Coronary artery (tissue), 2 donors: ENCODE measurements at regions not wholly inside any gene's neighbourhood (a gene's known extent, or its start where the extent isn't known, plus 50 kb on each side); places are given as distances from the start of the nearest gene placed in this dataset.

Experiments used
- DNase-seq: peaks from one replicate; pipeline ENCODE4 v3.0.0-alpha.2; 2017; ENCODE audit warnings: low spot score
- H3K27ac ChIP-seq, 2 donors: fragments of 200-600 bp; sonication (generic); one replicate each; pipeline ENCODE4 v1.5.1; 2016 to 2019
- H3K4me3 ChIP-seq: fragments of 200-600 bp; sonication (generic); 2 replicates; pipeline ENCODE4 v1.5.1; 2016; ENCODE audit warnings: mild to moderate bottlenecking, moderate library complexity
- TF ChIP-seq, protein P1 (sequence below): fragments of 200-600 bp; sonication (generic); IDR thresholded peaks from one replicate; pipeline ENCODE4 v1.5.1; 2019; ENCODE audit warnings: antibody characterized with exemption

DNA sequence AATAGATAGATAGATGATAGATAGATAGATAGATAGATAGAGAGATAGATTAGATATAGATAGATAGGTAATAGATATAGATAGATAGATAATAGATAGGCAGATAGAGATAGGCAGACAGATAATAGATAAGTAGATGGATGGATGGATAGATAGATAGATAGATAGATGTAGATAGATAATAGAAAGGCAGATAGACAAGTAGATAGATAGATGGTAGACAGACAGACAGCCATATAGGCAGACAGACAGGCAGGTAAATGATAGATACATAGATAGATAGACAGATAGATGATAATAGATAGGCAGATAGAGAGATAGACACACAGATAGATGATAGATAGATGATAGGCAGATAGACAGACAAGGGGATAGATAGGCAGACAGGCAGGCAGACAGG, 191.4 kb upstream of the TNRC6C start:
- TF ChIP-seq, protein P1, sequence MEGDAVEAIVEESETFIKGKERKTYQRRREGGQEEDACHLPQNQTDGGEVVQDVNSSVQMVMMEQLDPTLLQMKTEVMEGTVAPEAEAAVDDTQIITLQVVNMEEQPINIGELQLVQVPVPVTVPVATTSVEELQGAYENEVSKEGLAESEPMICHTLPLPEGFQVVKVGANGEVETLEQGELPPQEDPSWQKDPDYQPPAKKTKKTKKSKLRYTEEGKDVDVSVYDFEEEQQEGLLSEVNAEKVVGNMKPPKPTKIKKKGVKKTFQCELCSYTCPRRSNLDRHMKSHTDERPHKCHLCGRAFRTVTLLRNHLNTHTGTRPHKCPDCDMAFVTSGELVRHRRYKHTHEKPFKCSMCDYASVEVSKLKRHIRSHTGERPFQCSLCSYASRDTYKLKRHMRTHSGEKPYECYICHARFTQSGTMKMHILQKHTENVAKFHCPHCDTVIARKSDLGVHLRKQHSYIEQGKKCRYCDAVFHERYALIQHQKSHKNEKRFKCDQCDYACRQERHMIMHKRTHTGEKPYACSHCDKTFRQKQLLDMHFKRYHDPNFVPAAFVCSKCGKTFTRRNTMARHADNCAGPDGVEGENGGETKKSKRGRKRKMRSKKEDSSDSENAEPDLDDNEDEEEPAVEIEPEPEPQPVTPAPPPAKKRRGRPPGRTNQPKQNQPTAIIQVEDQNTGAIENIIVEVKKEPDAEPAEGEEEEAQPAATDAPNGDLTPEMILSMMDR: no peak
- no peak overlapping the region for H3K4me3 ChIP-seq
- no peak overlapping the region for H3K27ac ChIP-seq
- no peak for DNase-seq

DNA sequence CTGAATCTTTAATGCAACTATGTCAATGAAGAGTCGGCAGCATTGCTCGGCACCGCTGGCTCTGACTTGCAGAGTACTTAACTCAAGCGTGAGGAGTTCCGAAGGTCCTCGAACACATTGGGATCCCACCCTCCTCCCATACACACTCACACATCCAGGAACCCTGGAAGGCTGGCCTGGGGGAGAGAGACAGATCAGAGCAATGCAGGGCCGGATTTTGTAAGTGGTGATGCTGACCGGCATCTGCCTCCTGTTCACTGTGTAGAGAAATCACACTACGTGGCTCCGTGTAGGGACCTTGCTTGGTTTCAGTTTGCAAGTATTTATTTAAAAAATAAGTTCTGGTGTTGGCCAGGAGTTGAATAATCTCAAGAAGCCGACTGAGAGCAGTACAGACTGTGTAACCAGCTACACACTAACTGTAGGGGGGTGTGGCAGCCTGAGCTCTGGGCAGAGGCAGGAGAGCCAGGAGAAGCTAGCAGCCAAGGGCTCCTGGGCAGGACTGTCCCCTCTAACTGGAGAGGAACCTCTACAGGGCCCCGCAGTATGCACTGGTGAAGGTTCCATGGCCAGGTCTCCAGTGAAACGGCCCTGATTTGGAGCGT, 190.2 kb upstream of the TNRC6C start:
- TF ChIP-seq, protein P1: no peak
- peak overlapping the region; percentile 21 for H3K4me3 ChIP-seq
- DNase-seq: no peak
- H3K27ac ChIP-seq: no peak overlapping the region

DNA sequence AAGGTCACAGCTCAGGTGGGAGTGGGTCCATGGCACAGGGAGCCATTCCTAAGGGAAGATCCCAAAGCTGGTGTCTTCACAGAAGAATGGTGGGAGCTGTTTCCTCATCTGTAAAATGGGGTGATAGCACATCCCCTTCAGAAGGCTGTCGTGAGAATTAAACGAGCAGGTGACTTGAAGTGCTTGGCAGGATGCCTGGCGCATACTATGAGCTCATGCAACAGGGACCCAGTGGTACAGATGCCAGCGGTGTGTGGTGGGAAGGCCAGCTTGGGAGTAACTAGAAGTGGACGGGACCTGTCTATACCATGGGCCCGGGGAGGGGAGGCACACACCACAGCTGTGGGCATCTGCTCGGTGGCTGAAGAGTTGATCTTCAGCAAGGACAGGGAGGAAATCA, 189.3 kb upstream of the TNRC6C start:
- TF ChIP-seq, protein P1: no peak
- DNase-seq: no peak

DNA sequence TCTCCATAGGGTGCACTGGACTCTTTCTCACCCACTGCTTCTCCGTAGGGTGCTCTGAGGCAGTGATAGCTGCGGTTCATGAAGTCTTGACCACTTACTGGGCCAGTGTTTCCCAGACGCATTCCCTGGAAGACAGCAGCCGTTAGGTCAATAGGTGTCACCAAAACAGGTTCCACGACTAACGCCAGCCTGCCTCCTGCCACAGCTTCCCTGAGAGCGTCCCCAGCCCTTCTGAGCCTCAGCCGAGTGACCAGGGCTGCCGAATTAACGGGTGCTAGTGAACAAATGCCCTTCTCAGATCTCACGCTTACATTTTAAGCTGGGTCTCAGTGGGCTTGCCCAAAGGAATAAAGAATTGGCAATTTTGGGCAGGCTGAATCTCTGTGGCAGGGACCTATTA, 188.7 kb upstream of the TNRC6C start:
- Histone ChIP-seq H3K27ac (no peak overlapping the region), H3K4me3 (no peak overlapping the region)
- no peak for DNase-seq
- TF ChIP-seq, protein P1: no peak

More for the DNA sequence above, 189.3 kb upstream of the TNRC6C start:
- Histone ChIP-seq H3K27ac (no peak overlapping the region), H3K4me3 (no peak overlapping the region)

DNA sequence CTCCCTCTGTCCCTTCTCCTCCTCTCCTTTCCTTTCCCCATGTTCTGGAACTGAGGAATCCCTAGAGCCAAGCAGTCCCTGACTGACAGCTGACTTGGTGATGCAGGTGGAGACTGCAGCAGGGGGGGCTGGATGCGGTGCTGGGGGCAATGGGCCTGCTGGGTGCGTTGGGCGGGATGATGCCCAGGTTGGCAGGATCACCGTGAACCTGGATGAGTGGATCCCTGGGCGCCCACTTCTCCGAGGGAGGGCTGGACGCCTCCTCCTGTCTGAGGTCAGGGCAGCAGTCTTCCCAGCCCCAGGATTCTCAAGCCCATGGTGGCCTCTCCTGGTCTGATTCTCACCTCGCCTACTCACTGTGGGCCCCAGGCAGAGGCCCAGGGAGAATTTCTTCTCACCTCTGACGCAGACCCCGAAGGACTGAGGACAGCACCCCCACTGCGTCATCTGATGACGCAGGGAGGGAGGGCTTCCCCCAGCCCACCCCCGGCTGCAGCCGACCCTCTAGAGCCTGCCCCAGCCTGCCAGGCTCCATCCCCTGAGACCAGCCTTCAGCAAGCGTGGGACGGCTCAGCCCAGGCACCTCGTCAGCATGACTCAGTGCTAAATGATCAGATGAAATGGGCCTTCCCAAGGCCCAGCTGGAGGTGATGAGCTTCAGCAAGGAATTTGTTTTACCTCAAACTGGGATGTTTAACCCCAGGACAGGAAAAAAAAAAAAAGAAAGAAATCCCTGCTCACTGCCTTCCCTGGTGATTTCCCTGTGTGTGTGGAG, 188.0 kb upstream of the TNRC6C start:
- no peak overlapping the region for H3K27ac ChIP-seq
- no peak for DNase-seq
- no peak overlapping the region for H3K4me3 ChIP-seq
- TF ChIP-seq, protein P1: no peak

DNA sequence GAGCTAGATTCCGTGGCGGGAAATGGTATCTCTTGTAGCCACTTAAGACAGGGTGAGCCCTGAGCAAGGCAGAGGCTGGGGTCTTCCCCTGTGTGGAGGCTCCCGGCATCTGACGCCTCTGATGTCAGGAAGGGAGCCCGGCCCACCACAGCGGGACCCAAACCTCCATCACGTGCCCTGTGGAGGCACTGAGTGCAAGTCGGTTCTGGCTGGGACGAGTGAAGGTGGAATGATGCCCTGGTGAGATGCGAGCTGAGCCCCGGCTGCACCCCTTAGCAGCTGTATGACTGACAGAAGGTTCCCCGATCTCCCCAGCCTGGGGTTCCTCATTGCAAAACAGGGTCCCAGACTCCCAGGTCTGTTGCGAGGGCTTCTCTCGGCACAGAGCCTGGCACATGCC, 187.4 kb upstream of the TNRC6C start:
- Histone ChIP-seq H3K27ac (no peak overlapping the region), H3K4me3 (no peak overlapping the region)
- no peak for DNase-seq
- TF ChIP-seq, protein P1: no peak

DNA sequence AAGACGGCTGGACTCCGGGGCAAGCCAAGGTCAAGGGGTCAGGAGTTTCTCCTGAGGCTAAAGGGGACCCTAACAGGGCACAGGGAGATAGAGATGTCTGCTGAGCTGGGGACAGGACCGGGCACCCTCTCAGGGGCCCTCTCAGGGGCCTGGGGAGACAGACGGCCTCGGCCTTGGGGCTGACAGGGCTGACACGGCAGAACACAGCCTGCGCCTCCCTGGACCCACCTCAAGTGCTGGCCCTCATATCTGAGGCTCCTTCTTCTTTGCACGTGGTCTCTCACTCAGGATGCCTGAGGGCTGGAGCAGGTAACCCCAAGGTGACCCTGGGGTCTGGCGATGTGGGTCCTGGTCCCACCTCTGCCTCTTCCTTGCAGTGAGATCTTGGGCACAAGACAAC, 186.9 kb upstream of the TNRC6C start:
- TF ChIP-seq, protein P1: no peak
- no peak for DNase-seq
- H3K4me3 ChIP-seq: no peak overlapping the region
- no peak overlapping the region for H3K27ac ChIP-seq
